ENCODE measurements at regions not wholly inside any gene's neighbourhood (a gene's known extent, or its start where the extent isn't known, plus 50 kb on each side); places are given as distances from the start of the nearest gene placed in this dataset.
"Not testable (repeated sequence)": the region's sequence is repeated elsewhere in the genome, so short reads cannot be mapped to it uniquely, and the experiment has no call there.

DNA sequence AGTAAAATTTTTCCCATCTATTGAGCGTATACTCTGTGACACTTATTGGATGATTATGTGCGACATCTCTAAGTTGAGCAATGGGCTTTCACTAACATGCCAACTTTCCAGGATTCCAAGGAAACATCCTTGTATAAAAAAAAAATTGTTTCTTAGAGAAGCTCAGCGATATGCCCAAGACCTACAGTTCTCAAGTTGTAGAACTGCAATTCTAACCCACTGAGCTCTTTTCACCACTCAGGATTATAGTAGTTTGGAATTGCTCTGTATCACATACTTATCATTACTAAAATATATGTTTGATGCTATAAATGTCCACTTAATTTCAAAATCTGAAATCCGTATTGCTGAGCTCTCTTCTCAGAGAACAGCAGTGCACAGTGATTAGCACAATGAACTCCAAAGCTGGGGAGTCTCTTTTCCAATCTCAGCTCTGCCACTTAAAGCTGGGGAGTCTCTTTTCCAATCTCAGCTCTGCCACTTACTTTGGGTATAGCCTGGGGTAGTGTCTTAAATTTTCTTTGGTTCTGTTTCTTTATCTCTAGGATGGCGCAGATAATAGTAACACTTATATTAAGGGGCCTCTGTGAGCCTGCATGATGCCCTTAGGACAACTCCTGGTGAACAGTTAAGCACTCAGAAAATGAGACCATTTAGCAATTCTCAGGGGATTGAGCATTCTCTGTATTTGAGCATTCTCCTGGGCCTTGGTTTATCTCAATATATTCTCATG, 1722.2 kb upstream of the AGA start:
- no peak for DNase-seq

- DNase-seq: no peak
Measured at GRCh38 chr4:179165000-179165738, 1722.9 kb upstream of the AGA start.

- DNase-seq: no peak
Measured at GRCh38 chr4:179165862-179166261, 1723.6 kb upstream of the AGA start.

- not testable (repeated sequence) for DNase-seq
Measured at GRCh38 chr4:179170308-179170707, 1728.1 kb upstream of the AGA start.

DNA sequence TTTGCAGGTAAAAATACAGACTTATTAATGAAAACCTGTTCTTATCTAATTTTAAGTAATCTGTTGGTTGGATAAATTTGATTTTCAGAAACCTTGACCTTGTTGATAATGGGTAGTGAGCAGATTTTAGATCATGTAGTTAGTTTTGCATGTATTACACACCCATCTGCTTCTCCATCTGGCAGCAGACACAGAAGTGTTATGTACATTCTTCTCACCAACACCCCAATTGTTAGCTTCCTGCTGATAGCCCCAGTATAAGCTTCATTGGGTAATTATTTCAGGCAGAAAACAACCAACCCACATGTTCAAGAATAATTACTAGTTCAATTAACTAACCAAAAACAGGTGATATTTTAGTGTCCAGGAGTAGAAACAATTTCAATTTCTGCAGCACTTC, 1740.5 kb upstream of the AGA start:
- DNase-seq: no peak

GRCh38 chr4:179195887-179196286, 1753.7 kb upstream of the AGA start:
- DNase-seq: no peak

- DNase-seq: no peak
Measured at GRCh38 chr4:179196511-179196910, 1754.3 kb upstream of the AGA start.

- DNase-seq: no peak
Measured at GRCh38 chr4:179200681-179201080, 1758.4 kb upstream of the AGA start.

GRCh38 chr4:179225594-179225993, 1783.4 kb upstream of the AGA start:
- no peak for DNase-seq

DNA sequence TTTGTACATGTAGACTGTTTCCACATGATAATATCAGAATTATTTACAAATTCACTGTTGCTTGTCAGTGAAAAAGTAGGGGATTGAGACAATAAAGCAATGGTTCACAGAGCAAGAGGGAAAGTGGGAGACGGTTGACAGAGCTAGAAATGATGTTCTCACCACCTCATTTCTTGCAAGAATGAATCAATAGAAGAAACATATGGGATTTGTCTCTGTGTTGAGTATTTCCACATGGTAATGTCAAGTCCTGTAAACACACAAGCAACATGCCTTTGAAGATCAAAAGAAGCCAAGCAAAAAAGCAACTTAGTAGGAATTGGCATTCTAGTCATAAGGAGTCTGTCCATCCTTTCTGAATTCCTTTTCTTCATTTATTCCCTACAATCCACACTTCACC, 1806.6 kb upstream of the AGA start:
- DNase-seq: no peak

DNA sequence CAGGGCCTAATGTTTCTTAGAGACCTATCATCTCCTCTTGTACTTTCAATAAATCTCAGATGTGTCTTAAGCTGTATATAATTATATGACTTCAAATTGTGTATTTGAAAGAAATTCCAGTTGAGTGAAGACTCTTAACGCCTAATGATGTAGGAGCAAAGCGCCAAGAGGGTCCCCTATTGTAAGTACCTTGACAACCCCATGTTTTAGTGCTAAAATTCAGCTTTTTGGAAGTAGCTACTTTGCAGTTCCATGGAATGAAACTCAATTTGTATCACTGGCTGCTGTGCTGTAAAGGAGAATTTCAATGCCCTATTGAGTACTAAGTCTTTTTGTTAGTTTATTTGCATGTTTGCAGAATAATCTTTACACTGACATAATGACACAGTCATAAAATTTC, 1826.6 kb upstream of the AGA start:
- no peak for DNase-seq

- no peak for DNase-seq
Measured at GRCh38 chr4:179272282-179272681, 1830.0 kb upstream of the AGA start.

DNA sequence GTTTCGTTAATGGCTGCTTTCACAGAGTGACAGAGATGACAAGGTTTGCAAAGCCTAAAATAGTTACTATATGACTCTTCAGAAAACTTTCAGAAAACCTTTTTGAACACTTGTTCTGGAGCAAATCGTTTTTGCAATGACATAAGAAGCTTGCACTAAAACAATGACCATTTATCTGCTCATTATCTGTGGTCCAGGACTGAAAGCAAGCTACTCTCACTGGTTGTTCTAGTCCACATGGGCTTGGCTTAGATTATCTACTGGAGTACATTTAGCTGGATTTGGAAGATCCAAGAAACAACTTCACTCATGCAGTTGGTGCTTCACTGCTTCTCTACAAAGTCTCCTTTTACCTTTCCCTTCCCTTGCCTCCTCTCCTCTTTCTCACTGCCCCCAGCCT, 1836.4 kb upstream of the AGA start:
- no peak for DNase-seq

- no peak for DNase-seq
Measured at GRCh38 chr4:179285696-179286095, 1843.5 kb upstream of the AGA start.

GRCh38 chr4:179291657-179292056, 1849.4 kb upstream of the AGA start:
- no peak for DNase-seq

- no peak for DNase-seq
Measured at GRCh38 chr4:179292468-179292867, 1850.2 kb upstream of the AGA start.

DNA sequence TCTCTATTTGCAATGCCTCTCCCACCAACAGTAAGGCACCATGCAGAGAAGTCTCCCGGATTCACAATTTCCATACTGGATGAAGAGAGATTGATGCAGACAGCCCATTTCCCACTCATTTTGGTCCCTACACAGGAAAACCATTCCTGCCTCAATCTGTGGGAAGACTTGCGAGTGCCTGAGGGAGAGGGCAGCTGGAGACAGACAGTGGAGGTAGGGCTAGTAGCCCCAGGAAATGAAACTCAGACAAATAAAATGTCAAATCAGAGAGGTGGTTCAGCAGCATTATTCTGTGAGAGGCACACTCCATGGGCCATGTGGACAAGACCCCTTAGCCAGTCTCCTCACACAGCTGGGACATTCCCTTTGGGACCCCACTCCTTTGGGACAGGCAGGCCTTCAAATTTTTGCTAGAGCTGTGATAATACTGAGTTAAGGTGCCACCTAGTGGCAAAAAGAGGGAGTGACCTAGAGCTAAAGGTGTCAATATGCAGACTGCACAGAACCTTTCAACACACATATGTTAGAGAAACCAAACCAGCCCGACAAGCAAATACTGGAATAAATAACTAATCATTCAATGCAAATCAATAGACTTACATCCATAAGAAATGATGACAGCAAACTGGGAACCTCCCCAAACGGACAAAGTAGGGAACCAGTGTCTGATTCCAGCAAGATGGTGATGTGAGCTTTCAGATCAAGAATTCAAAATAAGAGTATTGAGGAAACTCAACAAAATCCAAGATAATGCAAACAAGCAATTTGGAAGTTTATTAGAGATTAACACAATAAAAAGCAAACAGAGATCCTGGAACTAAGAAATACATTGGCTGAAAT, 1865.3 kb upstream of the AGA start:
- DNase-seq: peak; percentile 14 to 24

DNA sequence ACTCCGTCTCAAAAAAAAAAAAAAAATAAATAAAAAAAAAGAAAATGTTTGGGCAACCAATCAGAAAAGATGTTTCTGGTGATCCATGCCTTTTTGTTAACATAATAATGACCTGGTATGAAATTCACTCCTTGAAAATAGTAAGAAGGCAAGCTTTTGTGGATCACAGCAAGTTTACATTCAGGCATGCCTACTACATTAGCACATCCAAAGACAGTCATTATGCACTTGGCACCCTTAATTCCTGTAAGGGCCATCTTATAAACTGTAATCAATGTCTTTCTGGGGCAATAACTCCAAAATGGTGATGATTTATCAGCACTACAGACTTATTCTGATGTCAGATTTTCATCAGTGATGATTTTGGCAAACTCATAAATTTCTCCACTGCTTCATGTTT, 1871.6 kb upstream of the AGA start:
- no peak for DNase-seq

- no peak for DNase-seq
Measured at GRCh38 chr4:179325181-179325580, 1882.9 kb upstream of the AGA start.

DNA sequence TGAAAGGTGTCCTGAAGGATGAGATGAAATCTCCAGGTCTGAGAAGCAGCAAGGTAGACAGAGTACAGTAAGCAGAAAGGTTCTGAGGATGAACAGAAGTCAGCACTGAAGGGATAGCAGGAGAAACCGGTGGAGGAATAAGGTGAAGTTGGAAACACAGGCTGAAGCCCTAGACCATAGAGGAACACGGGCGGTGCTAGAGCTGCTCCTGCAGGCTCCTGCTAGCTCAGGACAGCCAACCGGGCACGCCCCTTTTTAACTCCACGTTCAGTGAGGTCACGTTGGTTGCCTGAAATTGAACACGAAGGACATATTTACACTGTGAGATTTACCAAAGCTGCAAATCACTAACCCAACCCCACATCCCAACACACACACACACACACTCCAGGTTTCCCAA, 1886.4 kb upstream of the AGA start:
- DNase-seq: no peak

- no peak for DNase-seq
Measured at GRCh38 chr4:179331362-179331761, 1889.1 kb upstream of the AGA start.

DNA sequence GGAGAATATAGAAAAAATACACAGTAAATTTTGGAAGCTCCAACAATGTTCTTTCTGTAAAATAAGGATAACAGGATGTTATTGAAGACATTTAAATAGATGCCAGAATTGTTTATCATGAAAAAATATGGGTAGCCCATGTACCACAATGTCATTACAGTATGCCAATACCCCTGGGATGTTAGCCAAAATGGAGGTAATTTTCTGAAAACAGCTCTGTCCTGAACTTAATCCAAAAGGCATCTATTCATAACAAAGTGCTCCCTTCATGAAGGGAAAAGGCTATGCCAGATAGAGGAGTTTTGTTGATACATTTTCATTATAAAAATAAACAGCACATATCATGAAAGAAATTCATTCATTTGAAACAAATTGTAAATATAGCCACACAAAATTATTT, 1902.6 kb upstream of the AGA start:
- no peak for DNase-seq

- DNase-seq: no peak
Measured at GRCh38 chr4:179352221-179352620, 1910.0 kb upstream of the AGA start.

DNA sequence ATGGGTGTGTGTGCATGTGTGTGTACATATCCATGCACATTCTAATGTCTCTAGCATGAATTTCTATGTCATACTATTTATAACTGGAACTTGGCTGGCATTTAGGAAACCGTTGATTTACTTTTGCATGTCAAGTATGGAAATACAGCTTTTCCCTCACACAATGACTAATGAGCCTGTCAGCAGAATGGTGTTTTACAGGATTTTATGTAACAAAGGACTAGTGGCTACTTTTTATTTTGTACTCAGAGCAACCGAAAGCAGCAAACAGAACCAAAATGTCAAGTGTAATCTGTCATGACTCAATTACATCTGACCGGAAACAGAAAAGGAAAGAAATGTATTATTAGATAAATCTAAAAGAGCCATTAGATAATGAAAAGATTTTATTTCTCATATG, 1911.5 kb upstream of the AGA start:
- DNase-seq: no peak
